Adrenal gland (tissue), 9 donors: ENCODE measurements at regions not wholly inside any gene's neighbourhood (a gene's known extent, or its start where the extent isn't known, plus 50 kb on each side); places are given as distances from the start of the nearest gene placed in this dataset.

Experiments
- DNase-seq, 7 donors: peaks; one replicate each; pipeline ENCODE4 v3.0.0-alpha.2; 2019 to 2020
- H3K27ac ChIP-seq, 5 donors: fragments of 200-600 bp; sonication (generic) in 4 of 5; 1 replicate in 3 of 5; 2 replicates in 2 of 5; pipeline versions ENCODE4 v1.5.1 to v1.8.0; 2016 to 2020; ENCODE audit warnings: mild to moderate bottlenecking in 1 of 5
- H3K27me3 ChIP-seq: fragments of 200-600 bp; 2 replicates; pipeline ENCODE4 v1.8.0; 2021
- H3K36me3 ChIP-seq, 2 donors: fragments of 200-600 bp; replicated peaks in 1 of 2; 1 replicate in 1 of 2; 2 replicates in 1 of 2; pipeline versions ENCODE4 v1.5.1 to v1.8.0; 2018 to 2022
- H3K4me1 ChIP-seq, 2 donors: fragments of 200-600 bp; replicated peaks in 1 of 2; 1 replicate in 1 of 2; 2 replicates in 1 of 2; pipeline versions ENCODE4 v1.5.1 to v1.8.0; 2018 to 2021
- H3K4me3 ChIP-seq, 4 donors: fragments of 200-600 bp; sonication (generic) in 3 of 4; one replicate each; pipeline ENCODE4 v1.5.1; 2016 to 2018
- H3K9me3 ChIP-seq, 3 donors: fragments of 200-600 bp; sonication (generic) in 1 of 3; replicated peaks in 1 of 3; 1 replicate in 2 of 3; 2 replicates in 1 of 3; pipeline versions ENCODE4 v1.5.1 to v1.8.0; 2016 to 2021
- POLR2A ChIP-seq, 2 donors: fragments of 450-650 bp; IDR thresholded peaks; one replicate each; pipeline ENCODE4 v1.6.1; 2017; ENCODE audit warnings: antibody characterized with exemption in 2 of 2, mild to moderate bottlenecking in 2 of 2, moderate library complexity in 1 of 2
- WGBS, 4 donors: extraction: QIAGEN DNeasy Blood & Tissue Kit in 2 of 4; methylation state at CpG; one replicate each; pipeline versions ENCODE4 v1.1.5 to v1.1.7; 2013 to 2017; 5-methylcytosine and 5-hydroxymethylcytosine counted together
- intact Hi-C, 2 donors: fragments of 100-400 bp; cut with DNase I; formaldehyde crosslinking; loops; one replicate each; pipeline versions ENCODE4 v1.14.1 to v1.15.0; 2022 to 2023
- TF ChIP-seq, protein P1 (sequence below), 6 experiments: fragments of 450-650 bp in 4 of 6; fragments of 200-600 bp in 2 of 6; sonication (generic) in 1 of 6; IDR thresholded peaks; 1 replicate in 5 of 6; 2 replicates in 1 of 6; pipeline versions ENCODE4 v1.5.1 to v1.8.0; 2016 to 2021; ENCODE audit warnings: antibody characterized with exemption in 6 of 6, mild to moderate bottlenecking in 2 of 6, moderate library complexity in 1 of 6
- donor health status: healthy with polysubstance abuse.
- donor health status: Bipolar disorder and iron deficiency.
- donor health status: DM: yes; HTN: yes; CAD: no.
- donor health status: DM: no; HTN: no; CAD: no.
- donor health status: DM: no; HTN: no; CAD: no.

- Histone ChIP-seq H3K4me1 (peaks cover 0 to 3% of the 10 kb centered on the region in 2 donors), H3K27ac (no peak overlapping the region), H3K9me3 (no peaks in the 10 kb centered on the region), H3K36me3 (no peaks in the 10 kb centered on the region), H3K27me3 (no peaks in the 10 kb centered on the region), H3K4me3 (no peak overlapping the region)
- intact Hi-C loops: no loop called here
- 52 to 66% (median 59%) methylated on average over 2 of the region's 2 CpGs for WGBS, 4 donors
- no peak for TF ChIP-seq POLR2A (IDR thresholded peaks at IDR 0.05)
- TF ChIP-seq, protein P1, sequence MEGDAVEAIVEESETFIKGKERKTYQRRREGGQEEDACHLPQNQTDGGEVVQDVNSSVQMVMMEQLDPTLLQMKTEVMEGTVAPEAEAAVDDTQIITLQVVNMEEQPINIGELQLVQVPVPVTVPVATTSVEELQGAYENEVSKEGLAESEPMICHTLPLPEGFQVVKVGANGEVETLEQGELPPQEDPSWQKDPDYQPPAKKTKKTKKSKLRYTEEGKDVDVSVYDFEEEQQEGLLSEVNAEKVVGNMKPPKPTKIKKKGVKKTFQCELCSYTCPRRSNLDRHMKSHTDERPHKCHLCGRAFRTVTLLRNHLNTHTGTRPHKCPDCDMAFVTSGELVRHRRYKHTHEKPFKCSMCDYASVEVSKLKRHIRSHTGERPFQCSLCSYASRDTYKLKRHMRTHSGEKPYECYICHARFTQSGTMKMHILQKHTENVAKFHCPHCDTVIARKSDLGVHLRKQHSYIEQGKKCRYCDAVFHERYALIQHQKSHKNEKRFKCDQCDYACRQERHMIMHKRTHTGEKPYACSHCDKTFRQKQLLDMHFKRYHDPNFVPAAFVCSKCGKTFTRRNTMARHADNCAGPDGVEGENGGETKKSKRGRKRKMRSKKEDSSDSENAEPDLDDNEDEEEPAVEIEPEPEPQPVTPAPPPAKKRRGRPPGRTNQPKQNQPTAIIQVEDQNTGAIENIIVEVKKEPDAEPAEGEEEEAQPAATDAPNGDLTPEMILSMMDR (IDR thresholded peaks at IDR 0.05): no peak
- DNase-seq: no peak
Measured at GRCh38 chr12:74964390-74964789, 245.2 kb downstream of the KCNC2 start.

DNA sequence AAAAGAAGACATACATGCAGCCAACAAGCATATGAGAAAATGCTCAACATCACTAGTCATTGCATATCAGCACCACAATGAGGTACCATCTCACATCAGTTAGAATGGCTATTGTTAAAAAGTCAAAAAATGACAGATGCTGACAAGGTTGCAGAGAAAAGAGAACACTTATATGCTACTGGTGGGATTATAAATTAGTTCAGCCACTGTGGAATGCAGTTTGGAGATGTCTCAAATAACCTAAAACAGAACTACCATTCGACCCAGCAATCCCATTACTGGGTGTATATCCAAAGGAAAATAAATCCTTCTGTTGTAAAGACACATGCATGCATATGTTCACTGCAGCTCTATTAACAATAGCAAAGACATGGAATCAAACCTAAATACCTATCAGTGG lies 238.4 kb downstream of the KCNC2 start:
- intact Hi-C loops: no loop called here
- no peak for DNase-seq

GRCh38 chr12:74977832-74978481 lies 231.7 kb downstream of the KCNC2 start:
- Histone ChIP-seq H3K36me3 (no peaks in the 10 kb centered on the region), H3K27ac (no peak overlapping the region), H3K4me3 (no peak overlapping the region), H3K4me1 (no peaks in the 10 kb centered on the region), H3K9me3 (no peaks in the 10 kb centered on the region), H3K27me3 (no peaks in the 10 kb centered on the region)
- TF ChIP-seq POLR2A (IDR thresholded peaks at IDR 0.05): no peak
- TF ChIP-seq, protein P1 (IDR thresholded peaks at IDR 0.05): no peak
- 62 to 72% (median 66%) methylated on average over 5 of the region's 5 CpGs for WGBS, 4 donors
- no peak for DNase-seq
- intact Hi-C loops: no loop called here

More for the DNA sequence above, 238.4 kb downstream of the KCNC2 start:
- no peak for TF ChIP-seq POLR2A (IDR thresholded peaks at IDR 0.05)
- TF ChIP-seq, protein P1 (IDR thresholded peaks at IDR 0.05): no peak
- Histone ChIP-seq H3K4me3 (no peak overlapping the region), H3K9me3 (no peaks in the 10 kb centered on the region), H3K36me3 (no peaks in the 10 kb centered on the region), H3K4me1 (no peaks in the 10 kb centered on the region), H3K27me3 (no peaks in the 10 kb centered on the region), H3K27ac (no peak overlapping the region)
- WGBS, 4 donors: 36 to 50% (median 48%) methylated on average over 1 of the region's 1 CpG

DNA sequence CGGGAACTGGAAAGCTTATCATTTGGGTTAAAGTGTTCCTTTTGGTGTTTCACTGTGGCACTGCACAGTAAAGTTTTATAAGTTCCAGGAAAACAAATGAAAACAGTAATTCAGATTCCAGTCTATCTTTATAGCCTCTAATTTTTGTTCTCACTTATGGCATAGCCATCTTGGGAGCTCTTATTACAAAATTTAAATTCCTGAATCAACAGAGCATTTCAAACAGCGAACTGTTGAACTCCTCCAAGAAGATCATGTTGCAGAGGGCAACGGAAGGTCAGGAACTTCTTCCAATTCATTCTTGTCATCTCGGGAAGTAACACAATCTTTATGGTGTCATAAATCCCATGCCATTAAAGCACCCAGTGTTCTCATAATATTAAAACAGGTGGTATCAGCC lies 229.1 kb downstream of the KCNC2 start:
- no peaks in the 10 kb centered on the region for H3K36me3 ChIP-seq
- no peak overlapping the region for H3K4me3 ChIP-seq
- no peaks in the 10 kb centered on the region for H3K27me3 ChIP-seq
- no peak overlapping the region for H3K27ac ChIP-seq
- no peak for TF ChIP-seq POLR2A (IDR thresholded peaks at IDR 0.05)
- TF ChIP-seq, protein P1 (IDR thresholded peaks at IDR 0.05): no peak
- no peaks in the 10 kb centered on the region for H3K9me3 ChIP-seq
- H3K4me1 ChIP-seq: no peaks in the 10 kb centered on the region
- intact Hi-C loops: no loop called here
- WGBS, 4 donors: 36 to 41% (median 39%) methylated on average over 4 of the region's 4 CpGs
- no peak for DNase-seq
